GM12874 (cell line): ENCODE measurements at regions not wholly inside any gene's neighbourhood (a gene's known extent, or its start where the extent isn't known, plus 50 kb on each side); places are given as distances from the start of the nearest gene placed in this dataset.

Experiments
- TF ChIP-seq, protein P1 (sequence below): IDR thresholded peaks from 2 replicates; pipeline ENCODE4 v1.5.1; 2011; ENCODE audit warnings: low read depth, mild to moderate bottlenecking, control low read depth, low read length, moderate library complexity; ENCODE audit not compliant: insufficient read depth

DNA sequence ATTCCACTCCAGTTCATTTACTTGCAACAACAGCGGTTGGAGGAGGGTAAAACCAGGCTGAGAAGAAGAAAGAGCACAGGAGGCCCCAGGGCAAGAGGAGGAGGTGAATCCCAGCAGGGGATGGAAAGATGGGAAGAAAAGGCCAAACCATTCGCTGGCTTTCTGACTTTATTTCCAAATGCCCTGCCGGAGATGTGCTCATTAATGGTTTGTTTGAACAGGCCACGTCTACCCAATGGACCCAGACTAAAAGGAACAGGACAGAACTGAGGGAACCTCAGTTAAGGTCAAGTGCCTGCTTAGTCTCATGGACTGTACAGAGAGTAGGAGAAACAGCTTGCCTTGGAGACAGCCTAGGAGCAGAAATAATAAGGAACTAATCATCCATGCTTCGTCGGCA lies 121.6 kb upstream of the NDUFV2 start:
- TF ChIP-seq, protein P1, sequence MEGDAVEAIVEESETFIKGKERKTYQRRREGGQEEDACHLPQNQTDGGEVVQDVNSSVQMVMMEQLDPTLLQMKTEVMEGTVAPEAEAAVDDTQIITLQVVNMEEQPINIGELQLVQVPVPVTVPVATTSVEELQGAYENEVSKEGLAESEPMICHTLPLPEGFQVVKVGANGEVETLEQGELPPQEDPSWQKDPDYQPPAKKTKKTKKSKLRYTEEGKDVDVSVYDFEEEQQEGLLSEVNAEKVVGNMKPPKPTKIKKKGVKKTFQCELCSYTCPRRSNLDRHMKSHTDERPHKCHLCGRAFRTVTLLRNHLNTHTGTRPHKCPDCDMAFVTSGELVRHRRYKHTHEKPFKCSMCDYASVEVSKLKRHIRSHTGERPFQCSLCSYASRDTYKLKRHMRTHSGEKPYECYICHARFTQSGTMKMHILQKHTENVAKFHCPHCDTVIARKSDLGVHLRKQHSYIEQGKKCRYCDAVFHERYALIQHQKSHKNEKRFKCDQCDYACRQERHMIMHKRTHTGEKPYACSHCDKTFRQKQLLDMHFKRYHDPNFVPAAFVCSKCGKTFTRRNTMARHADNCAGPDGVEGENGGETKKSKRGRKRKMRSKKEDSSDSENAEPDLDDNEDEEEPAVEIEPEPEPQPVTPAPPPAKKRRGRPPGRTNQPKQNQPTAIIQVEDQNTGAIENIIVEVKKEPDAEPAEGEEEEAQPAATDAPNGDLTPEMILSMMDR, result no peak

DNA sequence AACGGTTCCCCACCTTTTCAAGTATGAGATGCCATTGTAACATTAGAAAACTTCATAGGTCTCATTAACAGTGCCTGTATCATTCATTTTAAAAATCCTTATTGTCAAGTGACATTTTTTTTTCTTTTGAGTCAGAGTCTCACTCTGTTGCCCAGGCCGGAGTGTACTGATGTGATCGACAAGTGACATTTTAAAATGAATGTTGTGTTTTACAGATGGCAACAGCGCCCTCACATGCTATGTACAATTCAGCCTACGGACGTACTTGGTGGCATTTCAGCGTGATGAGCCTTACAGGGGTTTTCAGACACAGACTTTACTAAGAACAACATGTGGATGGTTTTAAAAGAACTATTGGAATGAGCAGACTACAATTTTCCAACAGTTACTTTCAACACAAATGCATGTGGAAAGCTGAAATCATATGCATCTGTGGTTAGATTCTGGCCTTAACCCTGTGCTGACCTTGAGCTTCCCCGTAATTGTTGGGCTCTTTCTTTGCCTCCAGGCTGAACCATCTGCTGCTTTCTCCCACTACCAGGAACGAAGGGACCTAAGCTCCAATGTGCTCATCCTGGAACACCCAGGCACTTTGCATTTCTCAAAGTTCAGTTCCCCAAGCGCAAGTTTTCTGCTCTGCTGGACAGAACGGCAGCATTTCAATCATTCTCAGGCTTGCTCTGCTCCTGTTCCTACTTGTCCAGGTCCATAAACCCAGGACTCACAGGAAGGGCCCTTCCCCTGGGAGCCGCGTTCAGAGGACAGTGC lies 119.9 kb upstream of the NDUFV2 start:
- TF ChIP-seq, protein P1, result no peak

DNA sequence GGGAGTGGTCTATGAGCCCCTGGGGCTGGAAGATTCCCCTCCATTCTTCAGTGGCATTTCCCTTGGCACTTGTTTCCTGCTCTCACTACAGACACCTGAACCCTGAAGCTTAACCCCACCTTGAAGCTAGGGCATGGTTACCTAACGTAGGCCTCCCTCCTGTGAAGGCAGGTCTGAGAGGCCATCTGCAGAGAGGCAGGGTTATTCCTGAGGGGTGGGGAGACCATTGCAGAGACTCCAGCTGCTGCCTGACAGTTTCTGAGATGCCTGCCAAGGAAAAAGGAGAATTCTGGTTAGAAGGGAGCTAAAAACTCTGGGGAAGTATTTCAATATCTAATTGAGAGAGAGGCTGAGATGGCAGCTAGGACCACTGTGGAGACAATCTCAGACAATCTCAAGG lies 119.3 kb upstream of the NDUFV2 start:
- TF ChIP-seq, protein P1, result no peak

DNA sequence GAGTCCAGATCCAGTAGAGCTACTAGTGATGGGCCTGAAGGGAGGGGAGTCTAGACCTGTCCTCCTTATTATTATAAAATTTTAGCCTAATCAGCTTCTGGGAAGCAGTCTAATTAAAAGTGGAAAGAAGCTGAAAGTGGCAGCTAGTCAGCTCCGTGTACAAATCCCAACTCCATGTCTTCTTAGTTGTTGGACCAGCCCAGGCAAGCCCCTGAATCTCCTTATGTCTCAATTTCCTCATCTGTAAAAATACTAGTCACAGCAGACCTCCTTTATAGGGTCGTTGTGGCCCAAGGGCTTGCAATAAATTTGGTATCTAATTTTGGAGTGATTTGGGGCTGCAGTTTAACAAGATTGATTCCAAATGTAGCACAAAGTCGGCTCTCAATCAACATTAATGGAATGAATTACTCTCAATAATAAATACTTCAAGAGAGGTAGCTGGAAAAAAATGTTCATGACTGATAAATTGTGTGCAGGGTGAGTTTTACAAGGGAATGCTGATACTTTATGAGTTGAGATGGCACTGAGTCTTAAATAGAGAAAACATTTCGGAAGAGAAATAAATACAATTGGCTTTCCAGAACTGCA lies 118.3 kb upstream of the NDUFV2 start:
- TF ChIP-seq, protein P1, result no peak

DNA sequence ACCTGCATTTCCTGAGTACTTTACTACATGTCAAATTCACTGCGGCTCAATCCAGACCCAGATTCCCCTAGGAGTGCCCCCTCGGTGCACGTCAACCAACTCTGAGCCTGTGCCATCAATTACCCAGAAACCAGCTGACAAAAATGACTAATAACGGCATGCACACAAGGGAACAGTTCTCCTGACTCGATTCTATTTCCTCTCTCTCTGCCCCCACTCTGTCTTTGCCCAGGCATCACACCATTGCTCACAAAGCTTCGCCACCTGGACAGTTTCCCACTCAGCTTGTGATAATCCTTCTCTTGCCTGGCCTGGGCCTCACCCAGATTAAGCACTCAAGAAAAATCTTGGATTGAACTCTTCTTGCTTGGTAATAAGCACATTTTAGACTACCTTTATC lies 115.3 kb upstream of the NDUFV2 start:
- TF ChIP-seq, protein P1, result no peak

DNA sequence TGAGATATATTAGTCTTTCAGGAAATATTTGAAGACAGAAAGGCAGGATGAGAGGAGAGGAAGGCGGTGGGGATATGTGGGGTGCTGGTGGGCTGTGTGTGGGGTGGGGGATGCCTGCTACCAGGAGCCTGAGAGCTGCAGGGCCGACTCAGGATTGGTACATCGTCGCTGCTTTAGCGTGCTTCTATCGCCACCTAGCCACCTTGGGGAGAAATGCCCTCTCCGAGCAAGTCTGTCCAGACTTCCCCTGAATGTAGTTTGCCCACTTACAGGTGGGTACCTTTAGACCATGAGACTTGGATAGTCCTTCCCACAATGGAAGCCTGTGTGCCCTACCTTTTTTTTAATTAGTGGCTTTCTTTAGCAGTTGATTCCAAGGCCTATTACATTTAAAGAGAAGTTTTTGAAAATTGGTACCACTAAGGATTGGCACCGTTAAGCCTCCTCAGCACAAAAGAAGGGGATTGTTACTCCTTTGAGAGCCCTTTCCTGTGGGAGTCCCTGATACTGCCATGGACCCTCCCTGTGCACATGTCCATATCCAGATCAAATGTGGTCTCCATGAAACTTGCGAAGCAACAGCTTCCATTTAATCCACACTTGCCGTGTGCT lies 114.1 kb upstream of the NDUFV2 start:
- TF ChIP-seq, protein P1, result peak; percentile 88

DNA sequence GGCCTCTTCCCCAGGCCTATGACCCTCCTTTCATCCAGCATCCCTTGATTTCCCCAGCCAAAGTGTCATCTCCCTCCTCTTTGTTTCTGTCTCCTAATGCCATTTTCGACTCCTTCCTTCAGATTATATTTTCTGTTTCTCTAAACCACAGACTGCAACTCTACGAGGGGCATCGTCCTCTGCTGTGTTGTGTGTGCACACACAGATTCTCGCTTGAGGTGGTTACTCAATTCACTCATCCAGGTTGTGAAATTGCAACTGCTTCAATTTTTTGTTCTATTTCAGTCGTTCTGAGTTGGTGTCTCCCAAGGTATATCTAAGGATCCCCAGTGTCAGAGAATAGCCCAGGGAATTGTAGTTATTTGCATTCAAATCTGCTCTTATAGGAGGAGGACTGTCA lies 113.5 kb upstream of the NDUFV2 start:
- TF ChIP-seq, protein P1, result no peak
